ENCODE measurements at regions not wholly inside any gene's neighbourhood (a gene's known extent, or its start where the extent isn't known, plus 50 kb on each side); places are given as distances from the start of the nearest gene placed in this dataset.

DNA sequence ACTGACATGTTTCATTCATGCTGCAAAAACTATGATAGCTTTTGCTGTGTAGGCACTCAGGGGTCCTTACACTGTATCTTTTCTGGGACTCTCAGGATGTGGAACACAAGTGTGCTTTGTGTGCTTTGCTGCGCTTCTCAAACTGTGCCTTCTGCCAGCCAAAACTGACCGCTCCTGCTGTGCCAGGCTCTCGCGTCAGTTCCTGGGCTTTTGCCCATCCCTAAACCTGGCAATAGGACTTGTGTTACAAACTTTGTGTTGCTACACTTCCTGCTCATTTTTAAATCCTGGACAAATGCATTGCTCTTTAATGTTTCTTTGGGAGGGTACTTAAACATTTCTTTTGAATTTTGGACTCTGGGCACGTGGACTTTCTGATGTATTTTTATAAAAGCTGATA lies 60.3 kb downstream of the DIPK2A start:
- TF ChIP-seq, protein P1, sequence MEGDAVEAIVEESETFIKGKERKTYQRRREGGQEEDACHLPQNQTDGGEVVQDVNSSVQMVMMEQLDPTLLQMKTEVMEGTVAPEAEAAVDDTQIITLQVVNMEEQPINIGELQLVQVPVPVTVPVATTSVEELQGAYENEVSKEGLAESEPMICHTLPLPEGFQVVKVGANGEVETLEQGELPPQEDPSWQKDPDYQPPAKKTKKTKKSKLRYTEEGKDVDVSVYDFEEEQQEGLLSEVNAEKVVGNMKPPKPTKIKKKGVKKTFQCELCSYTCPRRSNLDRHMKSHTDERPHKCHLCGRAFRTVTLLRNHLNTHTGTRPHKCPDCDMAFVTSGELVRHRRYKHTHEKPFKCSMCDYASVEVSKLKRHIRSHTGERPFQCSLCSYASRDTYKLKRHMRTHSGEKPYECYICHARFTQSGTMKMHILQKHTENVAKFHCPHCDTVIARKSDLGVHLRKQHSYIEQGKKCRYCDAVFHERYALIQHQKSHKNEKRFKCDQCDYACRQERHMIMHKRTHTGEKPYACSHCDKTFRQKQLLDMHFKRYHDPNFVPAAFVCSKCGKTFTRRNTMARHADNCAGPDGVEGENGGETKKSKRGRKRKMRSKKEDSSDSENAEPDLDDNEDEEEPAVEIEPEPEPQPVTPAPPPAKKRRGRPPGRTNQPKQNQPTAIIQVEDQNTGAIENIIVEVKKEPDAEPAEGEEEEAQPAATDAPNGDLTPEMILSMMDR (IDR thresholded peaks at IDR 0.05; ENCODE audit: low read depth, low read length, missing input control), result no peak
- TF ChIP-seq TAF1 (conservative IDR thresholded peaks at IDR 0.05) (no peak), NR2F2 (IDR thresholded peaks at IDR 0.05) (no peak), YY1 (IDR thresholded peaks at IDR 0.05) (peak; percentile 51), JUND (IDR thresholded peaks at IDR 0.05) (no peak), EGR1 (IDR thresholded peaks at IDR 0.05; ENCODE audit: low read depth in 2 of 2) (no peak)
- TF ChIP-seq, protein P2, sequence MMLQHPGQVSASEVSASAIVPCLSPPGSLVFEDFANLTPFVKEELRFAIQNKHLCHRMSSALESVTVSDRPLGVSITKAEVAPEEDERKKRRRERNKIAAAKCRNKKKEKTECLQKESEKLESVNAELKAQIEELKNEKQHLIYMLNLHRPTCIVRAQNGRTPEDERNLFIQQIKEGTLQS (IDR thresholded peaks at IDR 0.05), result no peak
